ENCODE measurements at regions not wholly inside any gene's neighbourhood (a gene's known extent, or its start where the extent isn't known, plus 50 kb on each side); places are given as distances from the start of the nearest gene placed in this dataset.

DNA sequence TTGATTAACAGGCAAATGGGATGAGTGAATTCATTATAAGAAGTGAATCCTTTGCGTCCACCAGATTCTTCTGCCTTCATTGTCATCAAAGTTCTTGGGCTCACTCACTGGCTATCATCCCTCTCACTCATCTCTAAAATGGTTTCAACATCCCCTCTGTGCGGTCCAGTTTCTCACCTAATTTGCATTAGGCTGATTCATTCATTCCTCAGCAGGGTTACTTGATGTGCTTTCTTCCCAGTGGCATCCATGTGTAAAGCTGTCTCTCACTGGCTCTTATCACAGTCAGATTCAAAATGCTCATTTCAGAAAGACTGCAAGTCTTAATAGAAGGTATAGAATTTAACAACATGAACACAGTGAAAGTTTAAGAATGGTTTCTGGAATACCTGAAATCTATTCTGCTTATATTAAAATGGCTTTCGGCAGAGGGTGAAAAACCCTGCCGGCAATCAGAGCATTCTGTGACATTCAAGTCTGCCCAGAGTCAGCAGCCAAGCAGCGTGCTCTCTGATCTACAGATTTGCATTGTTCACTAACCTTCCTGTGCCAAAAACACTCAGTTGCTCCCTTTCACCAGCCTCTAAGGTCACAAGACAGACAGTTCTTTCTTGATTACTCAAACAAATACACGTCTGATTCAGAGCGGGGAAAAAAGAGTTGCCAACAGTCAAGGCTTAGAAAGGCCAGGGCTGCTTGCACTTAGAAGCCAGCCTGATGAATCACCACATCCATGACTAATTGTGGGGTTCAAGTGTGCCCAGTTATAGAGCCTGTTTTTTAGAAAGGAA is 106.7 kb downstream of the TES start:
- DNase-seq (ENCODE audit: extremely low spot score in 2 of 2), result peak in 1 of 2 donors; percentile 90
- H3K36me3 ChIP-seq, result no peaks in the 10 kb centered on the region
- TF ChIP-seq POLR2AphosphoS5 (IDR thresholded peaks at IDR 0.05; ENCODE audit: insufficient read depth in 1 of 2, low read depth in 1 of 2) (peak in 1 of 2 donors; percentile 99), POLR2A (IDR thresholded peaks at IDR 0.05) (no peak)
- no peaks in the 10 kb centered on the region for H3K9me3 ChIP-seq
- intact Hi-C loops (cut with DNase I), result no loop called here
- H3K4me3 ChIP-seq, result no peak overlapping the region
- H3K27me3 ChIP-seq, result no peaks in the 10 kb centered on the region
- peak overlapping the region; percentile 72 for H3K27ac ChIP-seq
- peaks cover 31% of the 10 kb centered on the region for H3K4me1 ChIP-seq

DNA sequence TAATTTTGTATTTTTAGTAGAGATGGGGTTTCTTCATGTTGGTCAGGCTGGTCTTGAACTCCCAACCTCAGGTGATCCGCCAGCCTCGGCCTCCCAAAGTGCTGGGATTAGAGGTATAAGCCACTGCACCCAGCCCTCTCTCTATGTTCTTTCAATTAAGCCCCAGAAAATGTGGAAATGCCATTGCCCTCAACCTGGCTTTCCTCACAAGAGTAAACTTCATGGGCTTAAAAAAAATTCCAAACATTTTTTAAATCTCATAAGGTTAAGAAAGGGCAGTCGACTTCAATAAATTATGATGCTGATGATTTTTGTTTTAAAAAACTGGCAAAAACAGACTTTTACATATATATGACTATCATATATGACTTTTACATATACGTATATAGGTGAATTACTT is 107.6 kb downstream of the TES start:
- intact Hi-C loops (cut with DNase I), result no loop called here
- Histone ChIP-seq H3K27me3 (no peaks in the 10 kb centered on the region), H3K27ac (peak overlapping the region; percentile 72), H3K4me1 (peaks cover 31% of the 10 kb centered on the region), H3K36me3 (no peaks in the 10 kb centered on the region), H3K9me3 (no peaks in the 10 kb centered on the region), H3K4me3 (no peak overlapping the region)
- no peak for DNase-seq (ENCODE audit: extremely low spot score in 2 of 2)
- TF ChIP-seq, protein P1, sequence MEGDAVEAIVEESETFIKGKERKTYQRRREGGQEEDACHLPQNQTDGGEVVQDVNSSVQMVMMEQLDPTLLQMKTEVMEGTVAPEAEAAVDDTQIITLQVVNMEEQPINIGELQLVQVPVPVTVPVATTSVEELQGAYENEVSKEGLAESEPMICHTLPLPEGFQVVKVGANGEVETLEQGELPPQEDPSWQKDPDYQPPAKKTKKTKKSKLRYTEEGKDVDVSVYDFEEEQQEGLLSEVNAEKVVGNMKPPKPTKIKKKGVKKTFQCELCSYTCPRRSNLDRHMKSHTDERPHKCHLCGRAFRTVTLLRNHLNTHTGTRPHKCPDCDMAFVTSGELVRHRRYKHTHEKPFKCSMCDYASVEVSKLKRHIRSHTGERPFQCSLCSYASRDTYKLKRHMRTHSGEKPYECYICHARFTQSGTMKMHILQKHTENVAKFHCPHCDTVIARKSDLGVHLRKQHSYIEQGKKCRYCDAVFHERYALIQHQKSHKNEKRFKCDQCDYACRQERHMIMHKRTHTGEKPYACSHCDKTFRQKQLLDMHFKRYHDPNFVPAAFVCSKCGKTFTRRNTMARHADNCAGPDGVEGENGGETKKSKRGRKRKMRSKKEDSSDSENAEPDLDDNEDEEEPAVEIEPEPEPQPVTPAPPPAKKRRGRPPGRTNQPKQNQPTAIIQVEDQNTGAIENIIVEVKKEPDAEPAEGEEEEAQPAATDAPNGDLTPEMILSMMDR (IDR thresholded peaks at IDR 0.05), result no peak
- TF ChIP-seq POLR2AphosphoS5 (IDR thresholded peaks at IDR 0.05; ENCODE audit: insufficient read depth in 1 of 2, low read depth in 1 of 2), result no peak
- TF ChIP-seq POLR2A (IDR thresholded peaks at IDR 0.05), result no peak

GRCh38 chr7:116322541-116322940 is 112.2 kb downstream of the TES start:
- Histone ChIP-seq H3K27ac (no peak overlapping the region), H3K27me3 (no peaks in the 10 kb centered on the region), H3K9me3 (no peaks in the 10 kb centered on the region), H3K4me1 (peaks cover 10% of the 10 kb centered on the region), H3K36me3 (no peaks in the 10 kb centered on the region), H3K4me3 (no peak overlapping the region)
- DNase-seq (ENCODE audit: extremely low spot score in 2 of 2), result no peak
- intact Hi-C loops (cut with DNase I), result no loop called here
- no peak for TF ChIP-seq POLR2AphosphoS5 (IDR thresholded peaks at IDR 0.05; ENCODE audit: insufficient read depth in 1 of 2, low read depth in 1 of 2)
- TF ChIP-seq, protein P1 (IDR thresholded peaks at IDR 0.05), result no peak
- TF ChIP-seq POLR2A (IDR thresholded peaks at IDR 0.05), result no peak

DNA sequence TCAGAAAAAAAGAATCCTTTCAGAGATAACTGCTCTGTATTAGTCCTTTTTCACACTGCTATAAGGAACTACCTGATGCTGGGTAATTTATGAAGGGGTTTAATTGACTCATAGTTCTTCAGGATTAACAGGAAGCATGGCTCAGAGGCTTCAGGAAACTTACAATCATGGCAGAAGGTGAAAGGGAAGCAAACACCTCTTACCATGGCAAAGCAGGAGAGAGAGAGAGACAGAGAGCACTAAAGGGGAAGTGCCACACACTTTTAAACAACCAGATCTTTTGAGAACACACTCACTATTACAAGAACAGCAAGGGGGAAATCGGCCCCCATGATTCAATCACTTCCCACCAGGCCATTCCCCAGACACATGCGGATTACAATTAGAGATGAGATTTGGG is 114.2 kb downstream of the TES start:
- DNase-seq (ENCODE audit: extremely low spot score in 2 of 2), result no peak
- peaks cover 17% of the 10 kb centered on the region for H3K4me1 ChIP-seq
- no peaks in the 10 kb centered on the region for H3K36me3 ChIP-seq
- no peaks in the 10 kb centered on the region for H3K27me3 ChIP-seq
- peak overlapping the region; percentile 58 for H3K27ac ChIP-seq
- no peak overlapping the region for H3K4me3 ChIP-seq
- TF ChIP-seq POLR2A (IDR thresholded peaks at IDR 0.05), result no peak
- TF ChIP-seq, protein P1 (IDR thresholded peaks at IDR 0.05), result no peak
- TF ChIP-seq POLR2AphosphoS5 (IDR thresholded peaks at IDR 0.05; ENCODE audit: insufficient read depth in 1 of 2, low read depth in 1 of 2), result no peak
- intact Hi-C loops (cut with DNase I), result no loop called here
- H3K9me3 ChIP-seq, result no peaks in the 10 kb centered on the region

DNA sequence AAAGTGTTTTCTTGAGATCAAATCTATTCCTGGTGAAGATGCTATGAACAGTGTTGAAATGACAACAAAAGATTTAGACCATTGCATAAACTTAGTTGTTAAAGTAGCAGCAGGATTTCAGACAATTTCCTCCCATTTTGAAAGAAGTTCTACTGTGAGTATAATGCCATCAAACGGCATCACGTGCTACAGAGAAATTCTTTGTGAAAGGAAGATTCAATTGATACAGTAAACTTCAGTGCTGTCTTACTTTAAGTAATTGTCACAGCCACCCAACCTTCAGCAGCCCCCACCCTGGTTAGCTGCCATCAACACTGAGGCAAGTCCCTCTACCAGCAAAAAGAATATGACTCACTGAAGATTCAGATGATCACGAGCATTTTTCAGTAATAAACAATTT is 115.2 kb downstream of the TES start:
- Histone ChIP-seq H3K4me3 (no peak overlapping the region), H3K9me3 (no peaks in the 10 kb centered on the region), H3K27ac (peak overlapping the region; percentile 58), H3K4me1 (peaks cover 23% of the 10 kb centered on the region), H3K27me3 (no peaks in the 10 kb centered on the region), H3K36me3 (no peaks in the 10 kb centered on the region)
- no peak for DNase-seq (ENCODE audit: extremely low spot score in 2 of 2)
- no peak for TF ChIP-seq POLR2A (IDR thresholded peaks at IDR 0.05)
- TF ChIP-seq POLR2AphosphoS5 (IDR thresholded peaks at IDR 0.05; ENCODE audit: insufficient read depth in 1 of 2, low read depth in 1 of 2), result no peak
- TF ChIP-seq, protein P1 (IDR thresholded peaks at IDR 0.05), result no peak
- intact Hi-C loops (cut with DNase I), result no loop called here
